Lung (tissue), 11 donors: ENCODE measurements at regions not wholly inside any gene's neighbourhood (a gene's known extent, or its start where the extent isn't known, plus 50 kb on each side); places are given as distances from the start of the nearest gene placed in this dataset.
"Not testable (repeated sequence)": the region's sequence is repeated elsewhere in the genome, so short reads cannot be mapped to it uniquely, and the experiment has no call there.

Experiments
- ATAC-seq: fragments of 200-7000 bp; cut with Tn5 transposase; one replicate; pipeline ENCODE4 v1.9.1; 2020; ENCODE audit warnings: moderate number of reproducible peaks; ENCODE audit not compliant: insufficient read depth, low FRiP score
- DNase-seq, 3 donors: peaks; one replicate each; pipeline ENCODE4 v3.0.0-alpha.2; 2013 to 2017
- H3K27ac ChIP-seq, 2 donors: one replicate each; pipeline ENCODE4 v1.5.1; 2013; ENCODE audit warnings: mild to moderate bottlenecking in 2 of 2, moderate library complexity in 2 of 2, control low read depth in 1 of 2, inconsistent platforms in 1 of 2, low read depth in 1 of 2, low read length in 1 of 2
- H3K27me3 ChIP-seq, 3 donors: one replicate each; pipeline ENCODE4 v1.5.1; 2013; ENCODE audit warnings: low read length in 2 of 3; ENCODE audit not compliant: control insufficient read depth in 3 of 3, insufficient read depth in 3 of 3
- H3K36me3 ChIP-seq, 4 donors: one replicate each; pipeline ENCODE4 v1.5.1; 2013; ENCODE audit warnings: low read length in 4 of 4, mild to moderate bottlenecking in 1 of 4, moderate library complexity in 1 of 4; ENCODE audit not compliant: control insufficient read depth in 4 of 4, insufficient read depth in 4 of 4
- H3K4me1 ChIP-seq, 5 donors: one replicate each; pipeline ENCODE4 v1.5.1; 2013; ENCODE audit warnings: low read length in 5 of 5, mild to moderate bottlenecking in 2 of 5, moderate library complexity in 1 of 5; ENCODE audit not compliant: control insufficient read depth in 5 of 5, insufficient read depth in 5 of 5
- H3K4me3 ChIP-seq: one replicate; pipeline ENCODE4 v1.5.1; 2013; ENCODE audit warnings: mild to moderate bottlenecking, control low read depth, moderate library complexity
- H3K9ac ChIP-seq, 2 donors: one replicate each; pipeline ENCODE4 v1.5.1; 2013; ENCODE audit warnings: low read length in 2 of 2, control low read depth in 1 of 2; ENCODE audit not compliant: insufficient read depth in 1 of 2
- H3K9me3 ChIP-seq, 4 donors: one replicate each; pipeline ENCODE4 v1.5.1; 2013; ENCODE audit warnings: low read length in 3 of 4, mild to moderate bottlenecking in 1 of 4, moderate library complexity in 1 of 4; ENCODE audit not compliant: control insufficient read depth in 4 of 4, insufficient read depth in 3 of 4
- CTCF ChIP-seq: IDR thresholded peaks from 2 replicates; pipeline ENCODE4 v1.5.1; 2012; ENCODE audit warnings: mild to moderate bottlenecking; ENCODE audit errors: control extremely low read depth, extremely low read depth
- WGBS, 2 donors: extraction: QIAGEN DNeasy Blood & Tissue Kit; methylation state at CpG; one replicate each; pipeline ENCODE4 v1.1.7; 2013; 5-methylcytosine and 5-hydroxymethylcytosine counted together
- donor health status: control.
- donor health status: control.
- donor health status: Bipolar disorder and iron deficiency.
- donor health status: healthy.
- donor health status: DM: yes; HTN: yes; CAD: no.

- no peak overlapping the region for H3K4me3 ChIP-seq
- H3K36me3 ChIP-seq, result no peaks in the 10 kb centered on the region
- no peaks in the 10 kb centered on the region for H3K27me3 ChIP-seq
- DNase-seq, result no peak
- H3K27ac ChIP-seq, result no peak overlapping the region
- ATAC-seq, result no peak
- H3K9ac ChIP-seq, result no peak overlapping the region
- no peaks in the 10 kb centered on the region for H3K4me1 ChIP-seq
- WGBS, 2 donors, result 83 to 89% methylated on average over 4 of the region's 4 CpGs
- TF ChIP-seq CTCF, result no peak
- peaks cover 0 to 6% (median 4%) of the 10 kb centered on the region in 4 donors for H3K9me3 ChIP-seq
Measured at GRCh38 chr3:110506890-110507289, 564.7 kb upstream of the NECTIN3 start.

GRCh38 chr3:110507570-110507969 is 564.0 kb upstream of the NECTIN3 start:
- H3K4me3 ChIP-seq, H3K4me1 ChIP-seq, H3K9ac ChIP-seq, H3K36me3 ChIP-seq, ATAC-seq, H3K9me3 ChIP-seq, H3K27me3 ChIP-seq, DNase-seq, H3K27ac ChIP-seq: not testable (repeated sequence)

GRCh38 chr3:110512961-110513360 is 558.7 kb upstream of the NECTIN3 start:
- Histone ChIP-seq H3K4me3 (no peak overlapping the region), H3K36me3 (no peaks in the 10 kb centered on the region), H3K27ac (no peak overlapping the region), H3K9ac (no peak overlapping the region), H3K9me3 (peaks cover 0 to 2% (median 0%) of the 10 kb centered on the region in 4 donors), H3K4me1 (no peaks in the 10 kb centered on the region), H3K27me3 (no peaks in the 10 kb centered on the region)
- DNase-seq (no peak), ATAC-seq (no peak)
- no peak for TF ChIP-seq CTCF
- 72% methylated on average over 3 of the region's 3 CpGs for WGBS, 2 donors

- Histone ChIP-seq H3K36me3 (no peaks in the 10 kb centered on the region), H3K4me3 (no peak overlapping the region), H3K4me1 (no peaks in the 10 kb centered on the region), H3K9me3 (peaks cover 0 to 2% (median 0%) of the 10 kb centered on the region in 4 donors), H3K27me3 (no peaks in the 10 kb centered on the region), H3K9ac (no peak overlapping the region), H3K27ac (no peak overlapping the region)
- ATAC-seq (no peak), DNase-seq (no peak)
- no peak for TF ChIP-seq CTCF
- WGBS, 2 donors, result 81 to 86% methylated on average over 1 of the region's 1 CpG
Measured at GRCh38 chr3:110518031-110518430, 553.6 kb upstream of the NECTIN3 start.
